CD4-positive, alpha-beta memory T cell (primary cell): ENCODE measurements at regions not wholly inside any gene's neighbourhood (a gene's known extent, or its start where the extent isn't known, plus 50 kb on each side); places are given as distances from the start of the nearest gene placed in this dataset.

Experiments
- CTCF ChIA-PET: fragments of 350-600 bp; sonication (Branson Sonifier 250); formaldehyde crosslinking; loops from one replicate; lab custom pipeline; 2021; ENCODE audit warnings: inconsistent platforms; ENCODE audit not compliant: partially characterized antibody; lab: Charles Lee
- POLR2A ChIA-PET: fragments of 350-600 bp; sonication (Branson Sonifier 250); formaldehyde crosslinking; loops from one replicate; lab custom pipeline; 2021; ENCODE audit not compliant: partially characterized antibody; lab: Charles Lee
- DNase-seq, 5 donors: peaks; one replicate each; pipeline versions ENCODE4 v3.0.0 to v3.0.0-alpha.2; 2020 to 2022; ENCODE audit warnings: mixed read lengths in 1 of 5
- H3K27ac ChIP-seq: one replicate; pipeline ENCODE4 v1.7.0; 2013; ENCODE audit warnings: low read depth, low read length
- H3K27me3 ChIP-seq: 2 replicates; pipeline ENCODE4 v1.7.0; 2013; ENCODE audit warnings: mild to moderate bottlenecking, low read length, moderate library complexity; ENCODE audit not compliant: insufficient read depth
- H3K36me3 ChIP-seq: 2 replicates; pipeline ENCODE4 v1.7.0; 2013; ENCODE audit warnings: mild to moderate bottlenecking, low read length, moderate library complexity; ENCODE audit not compliant: insufficient read depth
- H3K4me1 ChIP-seq: 2 replicates; pipeline ENCODE4 v1.7.0; 2013; ENCODE audit warnings: mild to moderate bottlenecking, low read length, moderate library complexity; ENCODE audit not compliant: insufficient read depth
- H3K4me3 ChIP-seq, 2 donors: one replicate each; pipeline ENCODE4 v1.7.0; 2013; ENCODE audit warnings: low read length in 2 of 2, mild to moderate bottlenecking in 1 of 2
- H3K9me3 ChIP-seq, 2 donors: one replicate each; pipeline ENCODE4 v1.7.0; 2013; ENCODE audit warnings: low read length in 2 of 2, control low read depth in 1 of 2; ENCODE audit not compliant: control insufficient read depth in 1 of 2
- H3K27ac Mint-ChIP-seq, 7 donors: one replicate each; pipeline ENCODE4 v1.8.0; 2020 to 2021; ENCODE audit warnings: mixed read lengths in 7 of 7, mild to moderate bottlenecking in 6 of 7, inconsistent platforms in 3 of 7, moderate library complexity in 3 of 7
- H3K27me3 Mint-ChIP-seq, 2 donors: one replicate each; pipeline ENCODE4 v1.8.0; 2020 to 2021; ENCODE audit warnings: mixed read lengths in 2 of 2
- H3K36me3 Mint-ChIP-seq, 2 donors: one replicate each; pipeline ENCODE4 v1.8.0; 2020 to 2021; ENCODE audit warnings: mixed read lengths in 2 of 2, inconsistent platforms in 1 of 2, mild to moderate bottlenecking in 1 of 2
- H3K4me1 Mint-ChIP-seq, 4 donors: one replicate each; pipeline ENCODE4 v1.8.0; 2020 to 2021; ENCODE audit warnings: mixed read lengths in 4 of 4, mild to moderate bottlenecking in 1 of 4
- H3K4me3 Mint-ChIP-seq, 8 donors: one replicate each; pipeline ENCODE4 v1.8.0; 2020 to 2021; ENCODE audit warnings: mixed read lengths in 8 of 8, mild to moderate bottlenecking in 7 of 8, moderate library complexity in 6 of 8, inconsistent platforms in 3 of 8
- H3K9me3 Mint-ChIP-seq, 8 donors: one replicate each; pipeline ENCODE4 v1.8.0; 2020 to 2021; ENCODE audit warnings: mixed read lengths in 8 of 8, mild to moderate bottlenecking in 5 of 8, inconsistent platforms in 3 of 8, moderate library complexity in 1 of 8
- intact Hi-C: fragments of 100-400 bp; cut with micrococcal nuclease; formaldehyde crosslinking; loops from one replicate; pipeline ENCODE4 v1.15.1; 2023

- Histone ChIP-seq H3K27ac (no peak overlapping the region), H3K36me3 (no peaks in the 10 kb centered on the region), H3K9me3 (no peaks in the 10 kb centered on the region), H3K27me3 (no peaks in the 10 kb centered on the region), H3K4me3 (no peak overlapping the region), H3K4me1 (no peaks in the 10 kb centered on the region)
- Mint-ChIP-seq H3K4me1 (no peaks in the 10 kb centered on the region), H3K9me3 (peaks cover 0 to 6% (median 1%) of the 10 kb centered on the region in 8 donors), H3K27me3 (no peaks in the 10 kb centered on the region), H3K27ac (no peak overlapping the region), H3K4me3 (no peak overlapping the region), H3K36me3 (no peaks in the 10 kb centered on the region)
- DNase-seq: no peak
- intact Hi-C loops: no loop called here
- POLR2A ChIA-PET: no interaction called here
- CTCF ChIA-PET: no interaction called here
These were observed 753.9 kb downstream of the TUSC7 start for GRCh38 chr3:117463276-117464115.

- H3K9me3 ChIP-seq: no peaks in the 10 kb centered on the region
- POLR2A ChIA-PET: no interaction called here
- DNase-seq: no peak
- CTCF ChIA-PET: no interaction called here
- Mint-ChIP-seq H3K4me1 (no peaks in the 10 kb centered on the region), H3K27ac (no peak overlapping the region), H3K9me3 (peaks cover 0 to 3% (median 0%) of the 10 kb centered on the region in 8 donors), H3K36me3 (no peaks in the 10 kb centered on the region), H3K27me3 (no peaks in the 10 kb centered on the region), H3K4me3 (no peak overlapping the region)
- no peaks in the 10 kb centered on the region for H3K4me1 ChIP-seq
- no peak overlapping the region for H3K4me3 ChIP-seq
- intact Hi-C loops: no loop called here
- no peaks in the 10 kb centered on the region for H3K27me3 ChIP-seq
- H3K27ac ChIP-seq: no peak overlapping the region
- no peaks in the 10 kb centered on the region for H3K36me3 ChIP-seq
These were observed 762.3 kb downstream of the TUSC7 start for GRCh38 chr3:117471831-117472230.

GRCh38 chr3:117473981-117474538, 764.5 kb downstream of the TUSC7 start:
- Mint-ChIP-seq H3K36me3 (no peaks in the 10 kb centered on the region), H3K4me1 (no peaks in the 10 kb centered on the region), H3K27ac (no peak overlapping the region), H3K27me3 (no peaks in the 10 kb centered on the region), H3K9me3 (peaks cover 0 to 3% (median 0%) of the 10 kb centered on the region in 8 donors), H3K4me3 (no peak overlapping the region)
- POLR2A ChIA-PET: no interaction called here
- Histone ChIP-seq H3K27ac (no peak overlapping the region), H3K9me3 (no peaks in the 10 kb centered on the region), H3K27me3 (no peaks in the 10 kb centered on the region), H3K36me3 (no peaks in the 10 kb centered on the region), H3K4me1 (no peaks in the 10 kb centered on the region), H3K4me3 (no peak overlapping the region)
- intact Hi-C loops: no loop called here
- DNase-seq: no peak
- CTCF ChIA-PET: no interaction called here

GRCh38 chr3:117476572-117476971, 767.0 kb downstream of the TUSC7 start:
- Mint-ChIP-seq H3K27me3 (no peaks in the 10 kb centered on the region), H3K27ac (no peak overlapping the region), H3K4me1 (no peaks in the 10 kb centered on the region), H3K4me3 (no peak overlapping the region), H3K9me3 (peaks cover 0 to 7% (median 1%) of the 10 kb centered on the region in 8 donors), H3K36me3 (no peaks in the 10 kb centered on the region)
- intact Hi-C loops: no loop called here
- Histone ChIP-seq H3K27me3 (no peaks in the 10 kb centered on the region), H3K27ac (no peak overlapping the region), H3K4me3 (no peak overlapping the region), H3K36me3 (no peaks in the 10 kb centered on the region), H3K9me3 (no peaks in the 10 kb centered on the region), H3K4me1 (no peaks in the 10 kb centered on the region)
- ChIA-PET POLR2A (no interaction called here), CTCF (no interaction called here)
- no peak for DNase-seq

- POLR2A ChIA-PET: no interaction called here
- H3K36me3 Mint-ChIP-seq: no peaks in the 10 kb centered on the region
- no peaks in the 10 kb centered on the region for H3K4me1 Mint-ChIP-seq
These were observed 767.7 kb downstream of the TUSC7 start for GRCh38 chr3:117477214-117477755.

GRCh38 chr3:117479095-117479494, 769.5 kb downstream of the TUSC7 start:
- Histone ChIP-seq H3K27ac (no peak overlapping the region), H3K4me3 (no peak overlapping the region), H3K27me3 (no peaks in the 10 kb centered on the region), H3K4me1 (no peaks in the 10 kb centered on the region), H3K9me3 (no peaks in the 10 kb centered on the region), H3K36me3 (no peaks in the 10 kb centered on the region)
- peaks cover 0 to 7% (median 0%) of the 10 kb centered on the region in 8 donors for H3K9me3 Mint-ChIP-seq
- H3K4me3 Mint-ChIP-seq: no peak overlapping the region
- ChIA-PET CTCF (no interaction called here), POLR2A (no interaction called here)
- DNase-seq: no peak
- intact Hi-C loops: no loop called here
- H3K27me3 Mint-ChIP-seq: no peaks in the 10 kb centered on the region
- H3K27ac Mint-ChIP-seq: no peak overlapping the region
- no peaks in the 10 kb centered on the region for H3K36me3 Mint-ChIP-seq
- H3K4me1 Mint-ChIP-seq: no peaks in the 10 kb centered on the region

More at GRCh38 chr3:117477214-117477755, 767.7 kb downstream of the TUSC7 start:
- H3K27ac ChIP-seq: no peak overlapping the region
- H3K4me1 ChIP-seq: no peaks in the 10 kb centered on the region
- H3K4me3 ChIP-seq: no peak overlapping the region
- Mint-ChIP-seq H3K27ac (no peak overlapping the region), H3K4me3 (no peak overlapping the region), H3K9me3 (peaks cover 0 to 7% (median 1%) of the 10 kb centered on the region in 8 donors), H3K27me3 (no peaks in the 10 kb centered on the region)
- intact Hi-C loops: no loop called here
- CTCF ChIA-PET: no interaction called here
- H3K27me3 ChIP-seq: no peaks in the 10 kb centered on the region
- no peaks in the 10 kb centered on the region for H3K9me3 ChIP-seq
- DNase-seq: no peak
- H3K36me3 ChIP-seq: no peaks in the 10 kb centered on the region

- H3K27me3 ChIP-seq: no peaks in the 10 kb centered on the region
- intact Hi-C loops: no loop called here
- Mint-ChIP-seq H3K4me3 (no peak overlapping the region), H3K27ac (no peak overlapping the region), H3K36me3 (no peaks in the 10 kb centered on the region), H3K9me3 (peaks cover 0 to 7% (median 0%) of the 10 kb centered on the region in 8 donors), H3K27me3 (no peaks in the 10 kb centered on the region), H3K4me1 (no peaks in the 10 kb centered on the region)
- H3K4me3 ChIP-seq: no peak overlapping the region
- no peak overlapping the region for H3K27ac ChIP-seq
- CTCF ChIA-PET: no interaction called here
- POLR2A ChIA-PET: no interaction called here
- H3K36me3 ChIP-seq: no peaks in the 10 kb centered on the region
- H3K4me1 ChIP-seq: no peaks in the 10 kb centered on the region
- H3K9me3 ChIP-seq: no peaks in the 10 kb centered on the region
- no peak for DNase-seq
These were observed 770.9 kb downstream of the TUSC7 start for GRCh38 chr3:117480525-117480924.
